Sigmoid colon (tissue), 4 donors: ENCODE measurements at regions not wholly inside any gene's neighbourhood (a gene's known extent, or its start where the extent isn't known, plus 50 kb on each side); places are given as distances from the start of the nearest gene placed in this dataset.
"Not testable (repeated sequence)": the region's sequence is repeated elsewhere in the genome, so short reads cannot be mapped to it uniquely, and the experiment has no call there.

Experiments used
- EP300 ChIP-seq, 4 donors: sonication (generic); formaldehyde crosslinking; IDR thresholded peaks; one replicate each; pipeline ENCODE4 v1.6.1; 2017; ENCODE audit warnings: antibody characterized with exemption in 4 of 4
- POLR2A ChIP-seq, 2 donors: fragments of 450-650 bp; IDR thresholded peaks; one replicate each; pipeline ENCODE4 v1.6.1; 2016; ENCODE audit warnings: antibody characterized with exemption in 2 of 2, mild to moderate bottlenecking in 2 of 2, moderate library complexity in 2 of 2
- TF ChIP-seq, protein P1 (sequence below), 4 experiments: fragments of 450-650 bp in 3 of 4; fragments of 200-600 bp in 1 of 4; IDR thresholded peaks; one replicate each; pipeline ENCODE4 v1.5.1; 2016 to 2019; ENCODE audit warnings: antibody characterized with exemption in 4 of 4, mild to moderate bottlenecking in 3 of 4, moderate library complexity in 2 of 4

DNA sequence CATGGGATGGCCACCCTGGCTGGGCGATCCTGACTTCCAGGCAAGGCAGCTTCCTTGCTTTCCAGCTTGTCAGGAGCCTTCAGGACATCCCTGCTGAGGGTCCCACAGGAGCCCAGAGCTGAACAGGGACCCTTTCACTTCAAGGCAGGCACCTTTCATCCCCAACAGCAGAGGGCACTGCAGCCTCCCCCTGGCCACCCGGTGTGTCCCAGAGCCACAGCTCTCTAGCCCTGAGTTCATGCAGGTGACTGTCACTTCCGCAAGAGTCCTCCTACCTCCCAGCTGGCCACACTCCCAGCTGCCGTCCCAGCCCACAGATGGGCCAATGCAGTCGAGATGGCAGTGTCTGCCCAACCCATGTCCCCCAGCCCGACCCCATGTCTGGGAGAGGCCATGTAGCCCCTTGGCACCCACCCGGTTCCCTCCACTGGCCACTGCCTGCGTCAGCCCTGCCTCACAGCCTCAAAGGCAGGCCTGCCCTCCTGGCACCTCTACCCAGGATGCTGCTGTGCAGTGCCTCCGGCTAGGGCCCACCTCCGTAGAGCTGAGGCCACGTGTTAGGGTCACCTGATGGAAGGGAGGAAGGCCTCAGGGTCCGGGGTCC, 248.3 kb downstream of the CCDC74A start:
- TF ChIP-seq, protein P1, sequence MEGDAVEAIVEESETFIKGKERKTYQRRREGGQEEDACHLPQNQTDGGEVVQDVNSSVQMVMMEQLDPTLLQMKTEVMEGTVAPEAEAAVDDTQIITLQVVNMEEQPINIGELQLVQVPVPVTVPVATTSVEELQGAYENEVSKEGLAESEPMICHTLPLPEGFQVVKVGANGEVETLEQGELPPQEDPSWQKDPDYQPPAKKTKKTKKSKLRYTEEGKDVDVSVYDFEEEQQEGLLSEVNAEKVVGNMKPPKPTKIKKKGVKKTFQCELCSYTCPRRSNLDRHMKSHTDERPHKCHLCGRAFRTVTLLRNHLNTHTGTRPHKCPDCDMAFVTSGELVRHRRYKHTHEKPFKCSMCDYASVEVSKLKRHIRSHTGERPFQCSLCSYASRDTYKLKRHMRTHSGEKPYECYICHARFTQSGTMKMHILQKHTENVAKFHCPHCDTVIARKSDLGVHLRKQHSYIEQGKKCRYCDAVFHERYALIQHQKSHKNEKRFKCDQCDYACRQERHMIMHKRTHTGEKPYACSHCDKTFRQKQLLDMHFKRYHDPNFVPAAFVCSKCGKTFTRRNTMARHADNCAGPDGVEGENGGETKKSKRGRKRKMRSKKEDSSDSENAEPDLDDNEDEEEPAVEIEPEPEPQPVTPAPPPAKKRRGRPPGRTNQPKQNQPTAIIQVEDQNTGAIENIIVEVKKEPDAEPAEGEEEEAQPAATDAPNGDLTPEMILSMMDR (IDR thresholded peaks at IDR 0.05), result not testable (repeated sequence)
- not testable (repeated sequence) for TF ChIP-seq EP300, POLR2A (IDR thresholded peaks at IDR 0.05)
